DMS 273 treated with DMSO at 0.1 percent for 48 hours (cell line): ENCODE measurements at regions not wholly inside any gene's neighbourhood (a gene's known extent, or its start where the extent isn't known, plus 50 kb on each side); places are given as distances from the start of the nearest gene placed in this dataset.
"Not testable (repeated sequence)": the region's sequence is repeated elsewhere in the genome, so short reads cannot be mapped to it uniquely, and the experiment has no call there.

Experiments
- DNase-seq: peaks from one replicate; lab custom pipeline; 2025; lab: John Stamatoyannopoulos, UW

DNA sequence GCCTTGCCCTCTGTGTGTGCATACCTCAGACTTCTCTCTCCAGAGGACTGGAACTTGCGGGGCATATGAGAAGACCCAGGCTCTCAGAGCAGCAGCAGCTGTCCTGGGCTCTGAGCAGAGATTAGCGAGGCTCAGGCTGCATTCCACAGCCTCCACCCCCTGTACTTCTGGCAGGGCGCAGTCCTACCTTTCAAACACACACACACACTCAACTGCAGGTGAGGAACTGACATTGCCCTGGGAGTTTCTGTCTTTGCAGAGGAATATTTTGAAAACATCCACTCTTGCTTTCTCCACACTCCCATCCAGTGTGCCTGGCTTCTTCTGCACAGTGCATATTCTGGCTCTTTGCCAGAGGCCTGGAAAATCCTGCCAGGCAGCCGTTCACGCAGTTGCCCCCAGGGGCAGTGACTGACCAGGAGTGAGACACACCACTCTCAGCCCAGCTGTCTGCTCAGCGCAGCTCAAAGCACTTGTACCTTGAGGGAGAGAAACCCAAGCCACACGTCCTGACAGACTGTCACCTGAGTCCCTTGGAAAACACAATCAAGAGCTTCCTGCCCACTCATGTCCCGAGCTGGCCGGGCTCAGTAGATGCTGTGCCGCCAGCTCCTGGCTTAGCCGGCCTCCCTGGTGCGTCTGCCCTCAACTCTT lies 460.8 kb downstream of the RNF144A start:
- peak; percentile 53 for DNase-seq

DNA sequence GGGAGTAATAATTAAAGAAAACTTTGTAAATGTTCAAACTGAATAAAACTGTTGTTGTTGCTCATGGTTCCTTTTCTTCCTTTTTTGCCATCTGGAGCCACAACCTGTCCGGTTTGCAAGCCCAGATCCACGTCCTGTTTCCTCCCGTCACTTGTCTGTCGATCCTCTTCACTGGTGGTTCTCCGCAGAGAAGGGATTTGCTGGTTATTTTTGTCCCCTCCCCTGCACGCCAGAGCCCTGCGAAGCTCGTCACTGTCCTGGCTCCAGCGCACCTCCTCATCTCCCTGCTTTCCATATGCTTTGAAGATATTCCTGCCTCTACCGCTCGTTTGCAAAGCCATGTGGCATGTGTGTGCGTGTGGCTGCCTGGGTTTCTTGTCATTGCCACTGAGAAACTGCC lies 461.4 kb downstream of the RNF144A start:
- DNase-seq = peak; percentile 53

DNA sequence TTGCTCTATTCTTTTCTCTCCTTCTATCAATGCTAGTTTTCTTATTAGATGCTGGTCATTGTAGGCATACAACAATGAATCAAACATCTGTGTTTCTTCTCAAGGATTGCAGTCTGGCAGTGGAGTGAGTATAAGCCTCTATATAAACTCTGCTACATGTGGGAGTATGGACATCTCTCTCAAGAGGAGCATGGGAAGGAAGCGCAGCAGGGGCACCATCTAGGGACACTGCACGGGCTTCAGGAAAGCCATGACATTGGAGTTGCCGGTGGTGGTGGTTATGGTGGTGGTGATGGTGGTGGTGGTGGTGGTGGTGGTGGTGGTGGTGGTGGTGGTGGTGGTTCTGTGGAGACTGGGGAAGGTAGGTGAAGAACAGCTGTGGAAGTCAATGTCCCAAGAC lies 462.6 kb downstream of the RNF144A start:
- no peak for DNase-seq

DNA sequence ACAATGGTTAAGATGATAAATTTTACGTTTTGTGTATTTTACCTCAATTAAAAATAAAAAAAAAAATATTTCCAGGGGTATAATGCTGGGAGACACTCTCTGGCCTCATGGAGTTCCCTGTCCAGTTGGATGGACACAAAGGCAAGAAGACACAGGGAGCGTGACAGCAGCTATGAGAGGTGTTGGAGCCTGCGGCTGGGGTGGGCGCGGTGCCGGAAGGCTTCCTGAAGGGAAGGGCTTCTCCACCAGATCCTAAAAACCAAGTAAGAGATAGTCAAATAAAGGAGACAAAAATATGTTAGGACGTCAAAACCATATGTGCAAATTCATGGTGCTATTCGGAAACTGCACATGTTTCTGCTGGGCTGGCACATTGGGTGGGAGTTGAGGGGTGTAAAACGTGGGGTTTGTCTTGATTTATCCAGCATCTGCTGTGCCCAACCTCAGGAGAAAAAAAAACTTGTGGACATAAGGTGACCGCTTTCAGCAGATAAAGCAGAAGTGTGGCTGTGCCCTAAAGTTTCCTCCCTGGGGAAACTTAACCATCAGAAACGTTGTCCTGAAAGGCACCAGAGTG lies 467.6 kb downstream of the RNF144A start:
- no peak for DNase-seq

DNA sequence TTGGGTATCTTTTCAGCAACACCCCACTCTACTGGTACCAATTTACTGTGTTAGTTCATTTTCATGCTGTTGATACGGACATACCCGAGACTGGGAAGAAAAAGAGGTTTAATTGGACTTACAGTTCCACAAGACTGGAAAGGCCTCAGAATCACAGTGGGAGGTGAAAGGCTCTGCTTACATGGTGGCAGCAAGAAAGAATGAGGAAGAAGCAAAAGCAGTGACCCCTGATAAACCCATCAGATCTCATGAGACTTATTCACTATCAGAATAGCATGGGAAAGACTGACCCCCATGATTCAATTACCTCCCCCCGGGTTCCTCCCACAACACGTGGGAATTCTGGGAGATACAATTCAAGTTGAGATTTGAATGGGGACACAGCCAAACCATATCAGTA lies 473.1 kb downstream of the RNF144A start:
- not testable (repeated sequence) for DNase-seq

DNA sequence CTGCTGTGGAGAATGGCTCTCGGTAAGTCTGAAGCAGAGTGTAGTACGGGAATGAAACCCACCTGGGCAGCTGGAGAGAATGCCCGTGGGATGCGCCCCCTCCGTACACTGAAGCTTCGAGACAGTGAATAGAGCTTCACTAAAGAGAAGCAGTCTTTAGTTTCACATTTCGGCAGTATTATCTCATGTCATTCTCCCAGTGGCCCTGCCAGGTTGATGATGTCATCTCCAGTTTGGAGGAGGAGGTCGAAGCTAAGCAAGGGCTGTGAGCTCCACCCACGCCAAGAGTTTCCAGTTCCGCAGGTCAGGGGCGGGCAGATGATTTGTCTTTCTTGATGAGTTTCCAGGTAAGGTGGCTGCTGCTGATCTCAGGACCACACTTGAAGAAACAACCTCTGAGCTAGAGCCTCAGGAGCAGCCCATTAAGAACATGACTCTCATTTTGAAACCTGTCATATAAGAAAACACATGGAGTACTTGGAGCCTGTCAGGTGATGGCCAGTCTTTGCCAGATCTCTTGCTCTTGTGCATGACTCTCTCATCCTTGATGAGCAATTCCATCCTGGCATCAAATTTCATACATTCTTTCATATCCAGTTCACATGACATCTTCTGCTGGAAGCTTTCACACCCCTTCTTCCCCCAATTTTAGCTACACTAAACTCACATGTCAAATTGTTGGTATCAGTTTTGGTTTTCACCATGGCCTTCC lies 475.0 kb downstream of the RNF144A start:
- DNase-seq = no peak

DNA sequence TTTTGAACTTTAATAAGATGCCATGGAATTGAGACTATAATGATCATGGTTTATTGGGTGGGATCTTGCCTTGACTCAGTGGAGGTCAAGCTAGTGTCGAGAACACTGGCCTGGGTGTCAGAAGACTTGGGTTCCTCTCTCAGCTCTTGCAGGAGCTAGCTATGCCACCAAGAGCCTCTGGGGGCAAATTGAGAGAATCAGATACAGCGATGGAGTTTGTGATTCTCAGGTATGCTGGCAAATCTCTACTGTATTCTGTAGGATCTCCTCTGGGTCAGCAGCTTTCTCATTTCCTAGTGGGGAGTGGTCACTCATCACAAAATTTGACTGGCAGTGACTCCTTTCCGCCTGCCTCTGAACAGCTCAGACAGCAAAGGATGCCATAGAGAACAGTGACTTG lies 477.0 kb downstream of the RNF144A start:
- DNase-seq = no peak

DNA sequence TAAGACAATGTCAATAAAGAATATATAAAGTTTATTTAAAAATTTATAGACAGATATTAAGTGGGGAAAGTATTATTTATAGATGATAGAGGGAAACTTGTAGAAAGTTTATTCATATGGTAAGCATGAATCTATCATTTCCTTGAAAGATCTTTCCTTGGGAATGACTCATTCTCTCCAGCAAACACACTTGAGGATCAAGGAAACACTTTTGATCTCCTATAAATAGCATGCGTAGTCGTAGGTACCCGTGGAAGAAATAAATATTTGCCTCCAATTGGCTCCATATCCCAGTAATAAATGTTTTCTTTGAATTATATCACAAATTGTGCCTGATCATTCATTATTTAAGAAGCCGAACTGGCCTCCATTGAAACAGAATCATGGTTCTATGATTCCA lies 483.4 kb downstream of the RNF144A start:
- no peak for DNase-seq

DNA sequence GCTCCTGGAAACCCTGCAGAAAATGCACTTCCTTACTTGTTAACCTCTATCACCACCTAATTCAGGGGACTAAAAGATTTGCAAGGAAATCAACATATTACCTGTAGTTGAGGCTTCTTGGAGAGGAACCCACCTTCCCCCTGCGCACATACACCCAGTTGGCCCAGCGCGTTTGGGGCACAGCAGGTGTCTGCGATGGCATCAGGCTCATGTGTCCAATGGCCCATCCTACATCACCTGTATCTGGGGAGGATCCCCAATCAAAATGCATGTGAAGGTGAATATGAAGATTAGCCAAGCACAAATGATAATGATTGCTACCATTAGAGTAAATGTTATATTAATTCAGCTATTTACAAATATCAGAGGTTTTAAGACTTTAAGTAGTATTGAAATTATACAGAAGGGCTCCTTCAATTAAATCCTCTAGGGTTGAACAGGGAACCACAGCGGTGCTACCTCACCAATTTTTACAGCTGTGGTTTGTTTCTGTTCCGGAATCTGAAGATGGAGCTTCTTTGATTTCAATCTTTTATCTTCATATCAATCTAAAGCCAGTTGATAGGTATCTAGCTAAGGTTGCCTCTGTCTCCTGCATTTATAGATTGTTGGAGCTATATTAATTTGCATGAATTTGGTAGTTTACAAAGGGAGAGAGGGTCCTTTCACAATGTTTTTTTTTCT lies 486.0 kb downstream of the RNF144A start:
- no peak for DNase-seq

DNA sequence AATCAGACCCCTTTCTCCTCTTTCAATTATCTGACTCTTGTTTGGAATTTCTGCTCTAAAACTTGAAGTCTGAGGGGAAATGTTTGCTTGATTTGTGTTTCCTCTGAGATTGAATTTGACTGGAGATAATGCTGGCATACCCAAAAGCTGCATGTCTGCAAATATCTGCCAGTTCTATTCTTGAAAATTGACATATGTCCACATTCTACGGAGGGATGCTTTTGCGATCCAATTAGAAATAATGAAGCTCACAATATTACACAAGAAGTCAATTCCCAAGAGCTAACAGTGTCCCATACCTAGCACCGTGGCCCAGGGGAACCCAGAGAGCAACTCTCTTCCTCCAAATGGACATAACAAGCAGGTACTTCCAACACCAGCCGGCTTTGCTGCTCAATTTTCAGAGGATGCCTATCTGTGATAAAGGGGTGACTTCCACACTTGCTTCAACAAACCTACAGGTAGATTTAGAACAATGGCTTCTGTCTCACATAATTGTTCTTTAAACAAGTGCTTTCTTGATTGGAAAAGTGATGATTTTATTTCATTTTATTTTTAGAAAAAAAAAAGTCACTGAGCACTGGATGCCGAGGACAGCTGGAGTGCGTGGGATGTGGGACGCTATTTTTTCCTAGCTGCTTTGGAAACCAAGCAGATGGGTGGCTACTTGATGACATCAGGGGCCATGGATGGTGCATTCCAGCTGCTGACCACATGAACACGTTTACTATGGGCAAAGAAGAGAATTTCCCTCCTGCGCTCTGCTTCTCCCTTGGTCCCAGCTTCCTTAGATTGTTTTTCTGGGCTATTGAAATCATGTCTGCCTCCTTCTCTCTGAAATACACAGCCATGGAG lies 488.9 kb downstream of the RNF144A start:
- DNase-seq = no peak

DNA sequence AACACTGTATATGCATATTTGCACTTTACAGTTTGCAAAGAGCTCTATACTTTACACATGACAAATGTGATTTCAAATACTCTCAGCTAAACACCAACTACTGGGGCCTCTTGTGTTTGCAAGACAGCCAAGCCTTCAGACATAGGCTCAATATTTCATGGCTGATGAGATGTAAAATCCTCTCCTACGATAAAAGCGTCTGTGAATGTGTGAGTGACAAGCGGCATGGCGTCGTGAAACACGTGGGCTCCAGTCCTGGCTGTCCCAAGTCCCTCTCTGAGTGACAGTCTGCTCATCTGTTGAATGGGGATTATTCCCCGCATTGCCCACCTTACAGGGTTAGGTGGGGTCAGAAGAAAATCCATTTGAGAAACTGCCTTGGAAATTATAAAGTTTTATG lies 489.8 kb downstream of the RNF144A start:
- no peak for DNase-seq

DNA sequence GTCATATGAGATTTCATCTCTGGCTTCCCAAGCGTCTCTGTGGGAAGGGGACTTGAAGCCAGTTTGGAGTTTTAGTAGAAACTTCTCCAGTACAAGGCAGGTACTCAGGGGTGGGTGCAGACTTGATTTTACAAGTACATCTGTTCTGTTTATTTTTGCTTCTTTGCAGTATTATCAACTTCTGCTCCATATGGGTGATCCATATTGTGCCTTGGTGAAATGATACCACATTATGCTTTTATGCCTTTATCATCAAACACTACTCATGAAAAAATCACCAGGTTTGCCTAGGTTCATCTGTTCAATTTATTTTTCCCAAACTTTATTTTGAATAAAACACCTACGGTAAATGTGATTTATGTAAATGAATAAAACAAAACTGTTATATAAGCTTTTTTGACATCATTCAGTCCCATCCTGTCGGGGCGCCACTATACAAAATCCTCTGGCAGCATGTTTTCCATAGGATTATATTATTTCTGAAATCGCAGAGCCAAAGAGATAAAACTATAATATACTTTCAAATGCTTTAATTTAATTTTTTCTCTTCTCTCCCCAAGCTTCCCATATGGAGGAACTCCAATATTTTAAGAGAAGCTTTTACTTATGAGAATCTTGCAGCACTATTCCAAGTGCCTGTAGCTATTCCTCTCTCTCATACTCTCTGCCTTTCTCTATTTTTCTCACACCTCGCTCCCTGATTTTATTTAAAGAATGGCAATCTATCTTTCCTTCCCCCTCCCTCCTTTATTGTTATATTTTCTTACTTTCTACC lies 490.9 kb downstream of the RNF144A start:
- DNase-seq = no peak

DNA sequence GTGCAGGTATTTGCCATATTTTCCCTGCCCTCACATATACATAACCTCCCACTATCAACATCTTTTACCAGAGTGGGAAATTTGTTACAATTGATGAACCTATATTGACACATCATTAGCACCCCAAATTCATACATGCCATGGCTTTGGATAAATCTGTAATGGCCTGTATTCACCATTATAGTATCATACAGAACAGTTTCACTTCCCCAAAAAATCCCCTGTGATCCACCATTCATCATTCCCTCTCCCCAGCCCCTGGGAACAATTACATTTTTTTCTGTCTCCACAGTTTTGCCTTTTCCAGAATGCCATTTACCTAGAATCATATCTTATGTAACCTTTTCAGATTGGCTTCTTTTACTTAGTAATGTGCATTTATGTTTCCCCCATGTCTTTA lies 494.5 kb downstream of the RNF144A start:
- DNase-seq = no peak

DNA sequence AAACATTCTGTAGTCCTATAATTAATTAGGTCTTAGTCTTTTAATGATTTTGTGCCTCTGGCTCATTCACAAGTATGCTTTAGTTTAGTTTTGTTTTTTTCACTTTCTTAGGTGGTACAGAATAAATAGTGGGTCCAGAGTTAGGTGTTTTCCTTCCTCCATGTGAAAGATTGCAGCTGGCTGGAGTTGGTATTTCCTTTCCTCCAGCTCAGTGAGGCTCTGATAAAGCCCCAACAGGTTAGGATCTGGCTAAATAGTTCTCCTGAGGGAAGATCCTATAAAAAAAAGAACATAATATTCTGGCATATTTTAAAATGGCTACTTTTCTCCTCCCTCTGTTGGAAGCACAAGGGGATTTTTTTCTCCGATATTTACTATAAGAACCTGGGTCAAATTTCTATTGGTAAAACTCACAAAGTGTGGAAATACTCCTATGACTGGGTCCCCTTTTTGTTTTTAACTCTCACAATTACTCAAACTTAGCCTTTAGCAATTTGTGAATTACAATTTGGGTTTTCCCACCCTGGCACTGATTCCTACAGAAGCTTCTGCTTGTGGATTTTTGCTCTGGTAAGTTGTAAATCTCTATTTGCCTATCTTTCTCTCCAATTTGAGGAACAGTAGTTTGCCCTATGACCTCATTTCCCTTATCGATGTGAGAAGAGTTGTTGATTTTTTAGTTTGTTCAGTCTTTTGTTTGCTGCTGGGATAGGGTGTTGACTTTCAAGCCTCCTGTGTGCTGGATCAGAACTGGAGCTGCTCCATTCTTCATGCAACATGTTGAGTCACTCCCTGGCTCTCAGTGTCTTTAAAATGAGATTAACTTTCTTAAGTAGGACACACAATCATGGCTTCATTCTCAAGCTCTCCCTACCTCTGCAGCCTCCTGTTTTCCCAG lies 500.9 kb downstream of the RNF144A start:
- DNase-seq = no peak

DNA sequence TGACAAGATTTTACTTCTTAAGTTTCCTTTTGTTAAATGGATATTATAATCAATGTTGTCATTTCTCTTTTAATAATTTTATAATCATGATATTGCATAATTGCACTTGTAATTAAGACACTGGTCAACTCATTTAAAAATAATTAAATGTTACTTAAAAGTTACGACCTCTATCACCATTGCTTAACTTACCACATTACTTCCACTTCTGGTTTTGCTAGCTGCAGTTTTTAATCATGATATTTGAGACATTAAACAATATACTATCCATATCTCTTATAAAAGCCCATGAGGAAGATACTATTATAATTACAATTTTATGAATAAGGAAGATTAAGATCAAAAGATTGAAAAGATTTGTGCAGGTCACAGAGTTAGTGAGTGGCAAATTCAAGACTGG lies 502.0 kb downstream of the RNF144A start:
- DNase-seq = no peak

DNA sequence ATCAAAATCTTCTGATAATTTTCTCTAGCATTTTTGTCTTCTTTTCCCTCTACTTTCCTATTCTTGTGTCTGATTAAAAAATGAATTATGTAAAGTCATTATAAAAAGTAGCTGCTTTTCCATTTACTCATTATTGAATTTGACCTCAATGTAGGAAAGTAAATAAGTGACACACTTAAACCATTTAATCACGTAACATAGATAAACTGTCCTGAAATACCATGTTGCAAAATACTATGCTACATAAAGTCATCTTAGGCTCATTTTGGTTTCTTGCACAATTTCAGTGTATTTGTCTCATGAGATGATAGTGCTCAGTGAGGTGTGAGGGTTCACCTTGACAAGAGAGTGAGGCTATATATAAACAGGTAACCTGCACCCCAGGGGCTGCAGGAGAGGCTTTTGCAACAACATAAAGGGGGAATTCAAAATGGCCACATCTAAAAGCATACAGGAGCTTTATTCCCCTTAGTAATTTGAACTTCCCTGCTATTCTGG lies 502.7 kb downstream of the RNF144A start:
- no peak for DNase-seq

DNA sequence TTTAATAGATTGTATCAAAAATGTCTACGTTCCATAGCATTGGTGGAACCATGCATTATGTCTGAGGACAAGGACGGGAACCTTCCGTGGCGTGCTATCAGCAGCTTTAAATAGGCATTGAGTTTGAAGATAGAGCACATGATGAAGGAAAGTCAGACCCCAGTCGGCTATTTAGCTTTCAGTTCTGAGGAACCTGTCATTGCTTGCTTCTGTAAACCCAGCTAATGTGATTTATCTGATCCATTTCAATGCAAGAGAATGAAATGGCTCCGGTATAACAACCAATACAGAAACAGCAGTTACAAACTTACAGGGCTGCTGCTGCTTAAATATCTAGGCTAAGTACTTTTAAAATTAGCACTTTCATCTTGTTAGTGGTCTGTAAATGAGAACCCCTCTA lies 503.3 kb downstream of the RNF144A start:
- no peak for DNase-seq

DNA sequence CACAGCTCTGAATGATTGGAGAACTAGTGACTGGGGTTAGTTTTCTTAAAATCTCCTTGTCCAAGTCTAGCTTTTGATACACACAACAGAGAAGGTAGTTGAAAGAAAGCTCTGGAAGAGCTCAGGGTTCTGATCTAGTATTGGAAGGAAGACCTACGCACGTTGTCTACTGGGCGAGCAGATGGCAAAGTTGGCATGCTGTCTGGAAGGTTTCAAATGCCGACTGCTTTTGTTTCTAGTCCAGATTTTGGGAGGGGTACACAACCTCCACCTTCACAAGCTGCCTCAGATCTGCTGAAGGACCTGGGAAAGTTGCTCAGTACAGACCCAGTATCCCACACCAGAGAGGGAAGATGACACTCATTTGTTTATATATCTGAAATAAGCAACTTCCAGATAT lies 507.3 kb downstream of the RNF144A start:
- DNase-seq = peak; percentile 38

DNA sequence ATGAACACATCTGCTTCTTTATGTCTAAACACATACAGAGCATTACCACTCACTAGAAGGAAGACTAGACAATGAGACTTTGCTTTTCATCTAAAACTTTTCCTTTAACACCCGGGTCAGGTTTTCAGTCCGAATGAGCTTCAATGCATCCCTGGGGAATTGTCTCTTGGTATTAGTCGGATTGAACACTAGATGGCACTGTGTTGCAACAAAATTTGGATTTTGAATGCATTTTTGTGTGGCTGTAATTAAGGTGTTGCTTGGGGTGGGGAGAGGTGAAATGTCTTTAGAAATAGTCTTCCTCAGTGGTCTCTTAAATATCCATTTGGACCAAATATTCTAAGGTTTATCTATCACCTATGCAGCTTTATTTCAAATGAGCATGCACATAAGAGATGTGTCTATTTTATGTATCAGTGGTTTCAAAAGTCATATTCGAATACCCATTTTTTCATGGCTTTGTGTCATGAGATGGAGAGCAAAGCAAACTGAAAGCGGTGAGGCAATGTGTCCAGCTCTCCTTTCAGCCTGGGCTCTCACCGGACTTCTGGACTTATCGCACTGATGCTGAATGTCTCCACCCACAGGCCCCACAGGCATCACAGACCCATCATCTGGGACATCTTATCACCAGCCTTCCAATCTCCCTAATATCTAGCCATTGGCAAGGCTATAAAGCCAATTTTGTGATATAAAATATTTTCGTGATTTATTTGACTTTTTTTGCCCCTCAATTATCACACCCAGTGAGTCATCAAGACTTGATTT lies 510.3 kb downstream of the RNF144A start:
- peak; percentile 74 for DNase-seq
